ENCODE measurements at regions not wholly inside any gene's neighbourhood (a gene's known extent, or its start where the extent isn't known, plus 50 kb on each side); places are given as distances from the start of the nearest gene placed in this dataset.

DNA sequence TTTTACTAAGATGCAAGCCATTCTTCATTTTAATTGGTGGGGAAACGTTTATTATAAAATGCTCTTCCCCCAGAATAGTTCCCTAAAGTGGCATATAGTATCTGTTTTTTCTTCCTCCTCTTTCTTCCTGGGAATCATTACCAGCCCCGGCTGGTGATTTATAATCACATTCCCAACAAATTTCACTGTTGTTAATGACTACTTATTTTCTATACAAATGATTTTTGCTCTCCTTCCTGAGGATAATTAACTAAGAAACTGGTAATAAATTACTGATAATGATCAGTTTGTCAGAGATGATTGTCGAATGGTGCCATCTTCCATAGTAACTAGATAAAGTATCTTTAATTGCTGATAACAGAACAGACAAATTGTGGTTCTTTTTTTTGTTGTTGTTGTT is 785.5 kb upstream of the RBFOX1 start:
- no peak for ATAC-seq (replicated peaks)
- Mint-ChIP-seq H3K27me3 (no peaks in the 10 kb centered on the region), H3K36me3 (ENCODE audit: low read depth) (no peaks in the 10 kb centered on the region), H3K4me3 (no peak overlapping the region), H3K9me3 (peaks cover 13% of the 10 kb centered on the region), H3K4me1 (no peaks in the 10 kb centered on the region), H3K27ac (no peak overlapping the region)

DNA sequence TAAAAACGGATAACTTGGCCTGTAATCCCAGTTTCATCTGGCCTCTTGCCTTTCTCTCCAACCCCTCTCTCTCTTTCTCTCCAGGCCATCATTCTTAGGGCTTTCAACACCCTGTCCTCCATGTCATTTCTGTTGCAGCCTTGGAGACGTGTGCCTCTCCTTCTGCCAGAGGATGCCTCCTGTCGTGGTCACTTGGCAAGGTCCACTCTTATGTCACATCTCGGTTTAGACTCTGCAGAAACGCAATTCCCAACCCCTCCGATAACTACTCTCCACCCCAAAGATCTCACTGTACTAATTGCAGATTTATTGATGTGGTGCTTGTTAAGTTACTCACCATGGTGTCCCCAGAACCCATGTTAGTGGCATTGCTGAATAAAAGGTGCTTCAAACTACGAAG is 787.3 kb upstream of the RBFOX1 start:
- no peak overlapping the region for H3K4me3 Mint-ChIP-seq
- no peaks in the 10 kb centered on the region for H3K27me3 Mint-ChIP-seq
- no peaks in the 10 kb centered on the region for H3K36me3 Mint-ChIP-seq (ENCODE audit: low read depth)
- no peaks in the 10 kb centered on the region for H3K4me1 Mint-ChIP-seq
- no peak overlapping the region for H3K27ac Mint-ChIP-seq
- ATAC-seq (replicated peaks) = no peak
- peaks cover 19% of the 10 kb centered on the region for H3K9me3 Mint-ChIP-seq

DNA sequence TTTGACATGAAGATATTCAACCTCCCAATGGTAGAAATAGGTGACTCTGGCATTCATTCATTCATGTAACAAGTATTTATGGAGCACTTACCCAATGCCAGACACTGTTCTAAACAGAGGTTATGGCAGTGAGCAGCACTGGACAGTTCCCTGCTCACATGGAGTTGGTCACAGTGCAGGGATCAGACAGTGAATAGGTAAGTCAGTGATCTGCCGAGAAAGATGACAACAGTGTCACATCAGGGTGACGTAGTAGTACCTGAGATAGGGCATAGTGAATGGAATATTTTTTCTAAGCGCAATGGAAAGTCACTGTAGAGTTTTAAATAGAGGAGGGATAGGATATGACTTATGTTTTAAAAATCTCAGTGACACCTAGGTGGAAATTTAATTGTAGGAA is 791.4 kb upstream of the RBFOX1 start:
- Mint-ChIP-seq H3K27ac (no peak overlapping the region), H3K36me3 (ENCODE audit: low read depth) (no peaks in the 10 kb centered on the region), H3K4me3 (no peak overlapping the region), H3K27me3 (no peaks in the 10 kb centered on the region), H3K9me3 (peaks cover 10% of the 10 kb centered on the region), H3K4me1 (no peaks in the 10 kb centered on the region)
- ATAC-seq (replicated peaks) = no peak

DNA sequence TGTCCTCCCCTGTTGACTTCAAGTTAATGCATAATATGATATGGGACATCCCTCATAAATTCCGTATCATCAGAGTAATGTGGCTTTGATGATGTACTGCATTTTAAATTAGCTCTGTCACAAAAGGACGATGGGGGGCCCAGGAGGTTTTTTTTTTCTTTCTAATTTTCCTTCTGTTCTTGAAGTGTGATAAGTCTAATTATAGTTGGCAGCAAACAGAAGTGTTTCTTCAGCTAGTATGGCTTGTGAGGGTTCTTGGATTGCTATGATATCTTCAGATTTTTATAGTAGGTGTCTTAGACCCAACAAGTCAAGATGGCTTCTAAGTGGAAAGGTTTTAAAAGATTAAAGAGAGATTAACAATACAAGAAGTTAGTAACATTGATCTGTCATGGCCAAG is 796.2 kb upstream of the RBFOX1 start:
- Mint-ChIP-seq H3K9me3 (peaks cover 13% of the 10 kb centered on the region), H3K4me1 (no peaks in the 10 kb centered on the region), H3K27ac (no peak overlapping the region), H3K36me3 (ENCODE audit: low read depth) (no peaks in the 10 kb centered on the region), H3K27me3 (no peaks in the 10 kb centered on the region), H3K4me3 (no peak overlapping the region)
- no peak for ATAC-seq (replicated peaks)

DNA sequence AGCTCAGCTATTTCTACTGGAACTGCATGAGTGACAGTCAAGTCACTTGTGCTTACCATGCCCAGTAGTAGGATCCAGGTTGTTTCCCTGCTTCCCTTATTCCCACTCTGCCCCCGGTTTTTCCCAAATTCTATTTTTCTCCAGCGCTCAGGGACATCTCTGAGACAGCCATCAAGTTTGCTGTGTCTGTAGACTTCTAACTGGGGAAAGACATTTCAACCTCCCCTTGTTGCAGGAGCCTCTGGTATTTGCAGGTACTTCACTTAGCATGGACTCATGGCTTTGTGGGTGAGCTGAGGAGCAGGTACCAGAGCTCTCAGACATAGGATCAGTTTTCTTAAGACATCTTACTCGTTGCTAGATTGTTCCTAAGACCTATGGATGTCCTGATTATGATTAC is 801.6 kb upstream of the RBFOX1 start:
- H3K36me3 Mint-ChIP-seq (ENCODE audit: low read depth) = no peaks in the 10 kb centered on the region
- H3K27me3 Mint-ChIP-seq = no peaks in the 10 kb centered on the region
- no peaks in the 10 kb centered on the region for H3K4me1 Mint-ChIP-seq
- H3K27ac Mint-ChIP-seq = no peak overlapping the region
- ATAC-seq (replicated peaks) = no peak
- peaks cover 22% of the 10 kb centered on the region for H3K9me3 Mint-ChIP-seq
- H3K4me3 Mint-ChIP-seq = no peak overlapping the region

DNA sequence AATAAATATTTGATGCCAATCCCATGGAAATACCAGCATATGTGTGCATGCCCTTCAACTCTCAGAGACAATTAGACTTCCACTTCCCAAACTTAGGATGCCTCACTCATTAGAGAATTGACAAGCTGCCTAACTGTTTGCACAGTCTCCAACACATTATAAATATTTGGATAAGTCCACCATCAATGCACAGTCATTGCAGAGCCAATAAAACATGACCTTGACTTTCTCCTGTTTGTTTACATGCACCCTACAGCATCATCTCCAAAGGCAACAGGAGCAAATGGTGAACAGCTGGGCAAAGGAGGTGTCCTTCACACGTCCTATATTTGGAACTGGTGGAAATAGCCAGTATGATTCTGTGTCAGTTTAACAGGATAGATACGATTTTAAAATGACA is 804.4 kb upstream of the RBFOX1 start:
- H3K27ac Mint-ChIP-seq = no peak overlapping the region
- no peaks in the 10 kb centered on the region for H3K4me1 Mint-ChIP-seq
- H3K9me3 Mint-ChIP-seq = peaks cover 20% of the 10 kb centered on the region
- H3K27me3 Mint-ChIP-seq = no peaks in the 10 kb centered on the region
- no peak overlapping the region for H3K4me3 Mint-ChIP-seq
- no peaks in the 10 kb centered on the region for H3K36me3 Mint-ChIP-seq (ENCODE audit: low read depth)
- ATAC-seq (replicated peaks) = no peak

DNA sequence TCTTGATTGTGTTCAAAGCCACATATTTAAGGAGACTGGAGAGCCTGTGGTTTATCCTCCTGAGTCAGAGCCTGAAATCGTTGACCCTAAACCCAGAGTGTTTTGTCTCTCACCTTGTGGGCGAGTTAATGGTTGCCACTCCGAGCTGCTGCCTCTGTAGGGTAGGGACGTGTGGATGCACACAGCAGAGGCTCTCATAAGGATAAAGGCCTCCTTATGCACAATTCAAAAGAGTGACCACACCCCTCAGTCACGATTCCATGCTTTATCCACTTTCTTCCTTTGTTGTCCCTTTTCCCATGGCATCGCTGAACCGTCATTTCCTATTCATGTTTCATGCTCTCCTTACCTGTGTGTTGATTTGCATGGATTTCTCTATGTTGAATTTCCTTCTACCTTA is 805.0 kb upstream of the RBFOX1 start:
- Mint-ChIP-seq H3K4me1 (no peaks in the 10 kb centered on the region), H3K9me3 (peaks cover 23% of the 10 kb centered on the region), H3K27ac (no peak overlapping the region), H3K4me3 (no peak overlapping the region), H3K36me3 (ENCODE audit: low read depth) (no peaks in the 10 kb centered on the region), H3K27me3 (no peaks in the 10 kb centered on the region)
- no peak for ATAC-seq (replicated peaks)

DNA sequence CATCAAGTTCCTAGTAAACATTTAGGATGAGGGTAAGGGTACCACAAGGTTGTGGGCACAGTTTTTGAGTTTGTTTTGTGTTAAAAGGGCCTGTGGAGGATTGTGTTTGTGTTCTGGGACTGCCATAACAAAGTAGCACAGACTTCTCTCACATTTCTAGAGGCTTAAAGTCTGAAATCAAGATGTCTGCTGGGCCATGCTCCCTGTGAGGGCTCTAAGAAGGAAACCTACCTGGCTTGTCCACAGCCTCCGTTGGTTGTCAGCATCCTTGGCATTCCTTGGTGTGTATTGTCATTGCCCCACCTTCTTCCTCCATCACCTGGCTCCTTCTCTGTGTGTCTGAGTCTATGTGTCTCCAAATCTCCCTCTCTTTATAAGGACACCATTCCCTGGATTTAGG is 808.1 kb upstream of the RBFOX1 start:
- no peak for ATAC-seq (replicated peaks)
- Mint-ChIP-seq H3K4me3 (no peak overlapping the region), H3K27me3 (no peaks in the 10 kb centered on the region)

DNA sequence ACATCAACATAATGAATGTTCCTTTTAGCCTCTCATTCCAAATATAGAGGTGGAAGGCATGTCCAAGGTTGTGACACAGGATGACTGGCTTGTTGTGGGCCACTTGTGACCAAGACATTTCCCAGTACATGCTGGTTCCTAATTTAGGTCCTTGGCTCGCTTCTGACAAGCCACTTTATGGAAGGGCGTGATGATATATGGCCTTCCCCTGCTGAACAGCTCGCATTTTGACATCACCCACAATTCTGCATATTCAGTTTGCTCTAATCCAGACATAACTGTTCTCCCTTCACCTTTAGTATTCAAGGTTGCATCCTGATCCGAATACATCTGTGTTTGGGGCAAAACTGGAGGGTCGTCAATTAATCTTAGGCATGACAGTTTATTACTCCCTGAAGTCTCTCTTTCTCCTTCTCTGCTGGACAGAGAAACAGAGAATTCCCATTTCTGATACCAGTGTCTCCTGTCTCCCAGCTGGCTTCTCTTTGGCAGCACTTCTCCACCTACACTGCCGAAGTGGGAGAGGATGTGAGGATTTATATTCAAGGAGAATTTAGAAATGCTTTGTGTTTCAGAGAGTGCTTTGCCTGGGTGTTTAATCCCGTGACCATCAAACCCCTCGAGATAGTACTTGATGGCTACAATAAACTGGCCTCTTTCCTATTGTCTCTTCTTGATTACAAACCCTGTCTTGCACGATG is 815.5 kb upstream of the RBFOX1 start:
- H3K27me3 Mint-ChIP-seq = no peaks in the 10 kb centered on the region
- no peaks in the 10 kb centered on the region for H3K36me3 Mint-ChIP-seq (ENCODE audit: low read depth)
- no peak overlapping the region for H3K27ac Mint-ChIP-seq
- ATAC-seq (replicated peaks) = no peak
- no peaks in the 10 kb centered on the region for H3K4me1 Mint-ChIP-seq
- H3K4me3 Mint-ChIP-seq = no peak overlapping the region
- peaks cover 10% of the 10 kb centered on the region for H3K9me3 Mint-ChIP-seq

More for the DNA sequence above, 808.1 kb upstream of the RBFOX1 start:
- Mint-ChIP-seq H3K9me3 (peaks cover 15% of the 10 kb centered on the region), H3K36me3 (ENCODE audit: low read depth) (no peaks in the 10 kb centered on the region), H3K4me1 (no peaks in the 10 kb centered on the region), H3K27ac (no peak overlapping the region)

DNA sequence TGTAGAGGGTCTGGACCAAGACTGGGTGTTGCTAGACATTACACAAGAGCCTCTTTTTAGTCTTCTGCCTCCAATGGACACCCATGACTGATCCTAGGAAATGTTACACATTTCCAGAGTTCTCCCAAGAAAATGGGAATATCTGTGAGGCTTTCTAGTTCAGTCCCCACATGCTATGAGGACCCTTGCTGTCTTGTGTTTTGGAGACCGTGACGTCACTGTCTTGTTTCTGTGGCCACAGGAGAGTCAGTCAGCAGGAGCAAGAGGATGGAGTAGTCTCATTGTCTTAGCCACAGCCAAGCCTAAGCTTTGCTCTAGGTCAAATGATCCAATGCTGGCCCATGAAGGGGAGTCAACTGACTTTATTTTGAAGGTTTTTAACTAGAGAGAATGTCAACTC is 820.1 kb upstream of the RBFOX1 start:
- no peaks in the 10 kb centered on the region for H3K4me1 Mint-ChIP-seq
- no peaks in the 10 kb centered on the region for H3K27me3 Mint-ChIP-seq
- H3K27ac Mint-ChIP-seq = no peak overlapping the region
- peaks cover 14% of the 10 kb centered on the region for H3K9me3 Mint-ChIP-seq
- H3K4me3 Mint-ChIP-seq = no peak overlapping the region
- H3K36me3 Mint-ChIP-seq (ENCODE audit: low read depth) = no peaks in the 10 kb centered on the region
- ATAC-seq (replicated peaks) = no peak

DNA sequence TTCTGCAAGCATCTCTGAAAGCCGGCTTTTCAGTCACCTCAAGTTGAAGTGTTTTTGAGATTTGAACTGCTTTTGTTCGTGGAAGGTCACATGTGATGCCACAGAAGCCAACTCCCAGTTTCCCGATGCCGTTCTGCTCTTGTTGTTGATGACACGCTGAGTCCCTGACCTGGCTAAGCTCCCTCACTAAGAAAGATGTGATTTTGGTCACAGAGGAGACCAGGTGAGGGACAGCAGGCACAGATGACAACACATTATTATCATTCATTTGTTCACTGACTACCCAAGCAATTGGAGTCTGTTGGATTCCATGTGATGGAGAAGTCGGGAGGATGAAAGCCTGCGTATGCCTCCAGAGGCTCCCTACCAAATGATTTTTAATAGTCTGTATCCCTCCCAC is 822.4 kb upstream of the RBFOX1 start:
- Mint-ChIP-seq H3K4me1 (no peaks in the 10 kb centered on the region), H3K27ac (no peak overlapping the region), H3K9me3 (peaks cover 18% of the 10 kb centered on the region), H3K4me3 (no peak overlapping the region), H3K27me3 (no peaks in the 10 kb centered on the region), H3K36me3 (ENCODE audit: low read depth) (no peaks in the 10 kb centered on the region)
- ATAC-seq (replicated peaks) = no peak

DNA sequence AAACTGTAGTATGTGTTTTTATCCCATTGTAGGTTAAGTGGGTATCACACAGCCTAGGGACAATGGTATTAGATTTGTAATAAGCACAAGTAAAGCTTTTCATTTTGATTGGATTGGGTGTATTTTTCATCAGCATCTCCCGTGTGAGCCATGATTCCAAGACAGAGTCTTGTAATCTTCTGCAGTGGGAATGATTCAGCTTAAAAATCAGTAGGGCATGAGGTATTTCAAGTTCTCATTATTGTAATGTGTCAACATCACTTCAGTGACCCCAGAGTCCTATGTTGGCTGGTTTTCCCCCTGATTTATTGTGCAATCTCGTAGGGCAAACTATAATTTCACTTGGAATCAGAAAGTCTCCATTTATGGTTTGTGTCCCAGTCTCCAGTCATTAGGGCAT is 833.2 kb upstream of the RBFOX1 start:
- H3K36me3 Mint-ChIP-seq (ENCODE audit: low read depth) = no peaks in the 10 kb centered on the region
- ATAC-seq (replicated peaks) = no peak
- no peaks in the 10 kb centered on the region for H3K27me3 Mint-ChIP-seq
- H3K9me3 Mint-ChIP-seq = peaks cover 14% of the 10 kb centered on the region
- H3K27ac Mint-ChIP-seq = no peak overlapping the region
- no peak overlapping the region for H3K4me3 Mint-ChIP-seq
- H3K4me1 Mint-ChIP-seq = no peaks in the 10 kb centered on the region

DNA sequence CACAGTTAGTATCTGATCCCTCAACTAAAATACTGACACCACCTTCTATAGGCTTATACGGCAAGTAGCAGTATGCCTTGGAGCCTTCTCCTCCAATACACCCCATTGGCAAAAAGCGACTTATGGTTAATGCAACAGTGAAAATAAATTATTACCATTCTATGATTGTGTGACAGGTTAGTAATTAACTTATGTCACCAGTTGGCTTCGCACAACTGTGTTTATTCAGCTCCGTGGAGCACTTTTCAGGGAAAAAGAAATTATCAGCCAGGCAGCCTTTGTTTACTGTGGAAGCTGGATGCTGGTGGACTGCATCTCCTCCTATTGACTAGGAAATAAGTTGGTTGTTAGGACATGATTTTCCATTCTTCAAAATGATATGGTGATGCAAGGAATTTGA is 833.8 kb upstream of the RBFOX1 start:
- Mint-ChIP-seq H3K27me3 (no peaks in the 10 kb centered on the region), H3K27ac (no peak overlapping the region), H3K9me3 (peaks cover 10% of the 10 kb centered on the region), H3K4me3 (no peak overlapping the region), H3K36me3 (ENCODE audit: low read depth) (no peaks in the 10 kb centered on the region), H3K4me1 (no peaks in the 10 kb centered on the region)
- ATAC-seq (replicated peaks) = no peak

DNA sequence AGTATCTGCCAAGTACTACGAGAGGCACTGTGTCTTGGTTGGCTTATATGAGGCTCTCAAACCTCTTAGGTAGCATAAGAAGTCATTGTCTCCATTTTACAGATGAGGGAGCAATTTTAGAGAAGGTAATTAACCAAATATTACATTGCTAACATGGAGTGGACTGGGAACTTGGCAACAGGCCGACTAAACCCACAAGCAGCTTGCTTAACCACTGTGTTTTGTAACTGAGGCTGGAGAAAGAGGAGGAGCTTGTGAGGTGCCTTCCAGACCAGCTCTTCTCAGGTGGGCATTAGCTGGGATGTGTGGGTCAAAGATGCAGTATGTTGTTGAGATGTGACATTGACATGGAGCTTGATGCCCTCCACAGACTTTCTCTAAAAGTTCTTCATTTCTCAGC is 835.6 kb upstream of the RBFOX1 start:
- Mint-ChIP-seq H3K27me3 (no peaks in the 10 kb centered on the region), H3K27ac (no peak overlapping the region), H3K9me3 (peaks cover 10% of the 10 kb centered on the region), H3K4me3 (no peak overlapping the region), H3K4me1 (no peaks in the 10 kb centered on the region), H3K36me3 (ENCODE audit: low read depth) (no peaks in the 10 kb centered on the region)
- no peak for ATAC-seq (replicated peaks)

DNA sequence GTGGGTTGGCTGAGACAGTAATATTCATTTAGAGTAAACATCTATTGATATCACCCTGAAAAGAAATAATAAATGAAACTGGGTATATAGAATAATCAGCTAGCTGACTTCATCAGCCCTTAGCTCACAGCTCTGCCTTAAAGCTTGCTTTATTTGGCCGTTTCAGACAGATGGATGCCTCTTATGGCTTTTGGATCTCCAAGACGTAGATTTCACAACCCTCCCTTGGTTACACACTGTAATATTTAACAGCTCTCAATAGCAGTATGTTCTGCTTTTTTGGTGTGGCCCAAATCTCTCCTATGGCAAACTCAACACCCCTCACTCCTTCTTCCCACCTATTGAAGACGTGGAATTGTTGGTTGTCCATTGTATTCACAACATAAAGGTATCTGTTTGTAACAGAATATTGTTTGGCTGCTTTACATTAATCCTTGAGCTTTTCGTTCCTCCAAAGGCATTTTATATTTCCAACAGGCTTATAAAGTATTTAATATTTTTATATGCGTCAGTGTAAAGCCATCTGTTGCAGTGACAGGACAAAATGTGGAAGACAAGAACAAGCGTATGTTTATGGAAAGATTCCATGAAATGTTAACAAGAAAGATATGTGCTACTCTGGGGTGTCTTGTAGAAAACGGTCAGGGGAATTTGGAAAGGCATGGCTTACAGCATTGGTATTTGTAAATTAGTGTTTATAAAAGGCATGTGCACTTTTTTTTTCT is 837.0 kb upstream of the RBFOX1 start:
- Mint-ChIP-seq H3K9me3 (peaks cover 9% of the 10 kb centered on the region), H3K36me3 (ENCODE audit: low read depth) (no peaks in the 10 kb centered on the region), H3K27me3 (no peaks in the 10 kb centered on the region), H3K4me3 (no peak overlapping the region), H3K27ac (no peak overlapping the region), H3K4me1 (no peaks in the 10 kb centered on the region)
- ATAC-seq (replicated peaks) = no peak
